GM18873 (cell line): ENCODE measurements at regions not wholly inside any gene's neighbourhood (a gene's known extent, or its start where the extent isn't known, plus 50 kb on each side); places are given as distances from the start of the nearest gene placed in this dataset.

ENCODE experiments used
- ATAC-seq: cut with Tn5 transposase; IDR thresholded peaks from one replicate; pipeline ENCODE4 v1.9.1; 2021; ENCODE audit warnings: mild to moderate bottlenecking, moderate library complexity, moderate number of reproducible peaks; ENCODE audit not compliant: unreplicated experiment, low FRiP score

DNA sequence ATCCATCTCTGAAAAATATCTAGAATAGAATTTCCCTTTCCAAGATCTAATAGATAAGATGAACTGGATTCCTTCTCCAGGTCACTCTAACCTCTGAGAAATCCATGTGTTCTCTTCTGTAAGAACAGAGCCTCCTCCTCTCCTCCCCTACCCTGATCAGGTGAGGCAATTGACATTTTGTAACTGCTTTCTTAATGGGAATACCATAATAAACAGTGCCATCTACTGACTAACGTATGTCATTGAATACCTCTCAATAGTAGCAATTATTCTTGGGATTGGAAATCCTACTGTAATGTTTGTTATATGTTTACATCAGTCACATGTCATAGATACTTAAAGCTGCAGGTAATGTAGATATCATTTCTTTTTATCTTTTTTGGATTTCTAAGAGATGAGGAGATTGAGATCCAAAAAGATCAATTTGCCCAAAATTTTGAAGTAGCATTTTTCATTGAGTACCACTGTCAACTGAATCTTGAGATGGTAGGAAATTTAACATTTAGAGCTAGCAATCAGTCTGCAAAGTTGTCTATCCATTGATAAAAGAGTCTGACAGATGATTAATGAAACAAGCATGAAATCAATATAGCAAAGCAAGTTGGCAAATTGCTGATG is 365.8 kb upstream of the HSF2 start:
- ATAC-seq = peak; percentile 92

DNA sequence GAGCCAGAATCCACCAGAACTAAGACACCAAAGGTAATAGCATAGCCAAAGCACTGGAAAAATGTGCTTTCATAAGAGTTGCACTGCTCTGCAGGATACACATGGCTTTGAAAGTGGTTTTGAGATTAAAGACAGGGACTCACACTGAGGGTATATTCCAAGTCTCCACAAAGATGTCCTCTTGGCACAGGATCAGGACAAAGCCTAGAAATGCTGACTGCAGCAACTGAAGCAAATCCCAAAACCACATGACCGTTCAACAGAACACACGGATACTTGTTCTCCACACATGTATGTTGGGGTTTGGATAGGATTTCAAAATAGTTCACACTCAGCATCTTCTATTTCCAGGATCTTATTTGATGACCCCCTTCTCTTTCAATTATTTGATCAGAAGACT is 364.3 kb upstream of the HSF2 start:
- ATAC-seq = no peak

DNA sequence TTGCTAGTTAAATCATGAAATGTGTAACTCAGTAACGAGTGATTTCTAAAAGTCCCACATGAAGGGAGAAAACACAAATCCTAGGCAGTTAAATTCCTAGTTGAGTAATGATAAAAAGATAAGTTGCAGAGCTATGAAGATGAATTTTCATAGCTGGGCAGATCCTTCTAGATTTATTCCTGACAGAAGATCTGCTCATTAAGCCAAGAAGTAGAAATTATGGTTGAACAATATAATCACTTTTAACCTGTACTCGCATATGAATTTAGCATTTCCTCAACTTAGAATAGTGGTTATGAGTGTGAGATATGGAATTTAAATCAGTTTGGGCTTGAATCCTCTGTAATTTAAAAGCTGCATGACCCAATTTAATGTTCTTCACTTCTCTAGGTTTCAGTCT is 359.2 kb upstream of the HSF2 start:
- ATAC-seq = no peak

DNA sequence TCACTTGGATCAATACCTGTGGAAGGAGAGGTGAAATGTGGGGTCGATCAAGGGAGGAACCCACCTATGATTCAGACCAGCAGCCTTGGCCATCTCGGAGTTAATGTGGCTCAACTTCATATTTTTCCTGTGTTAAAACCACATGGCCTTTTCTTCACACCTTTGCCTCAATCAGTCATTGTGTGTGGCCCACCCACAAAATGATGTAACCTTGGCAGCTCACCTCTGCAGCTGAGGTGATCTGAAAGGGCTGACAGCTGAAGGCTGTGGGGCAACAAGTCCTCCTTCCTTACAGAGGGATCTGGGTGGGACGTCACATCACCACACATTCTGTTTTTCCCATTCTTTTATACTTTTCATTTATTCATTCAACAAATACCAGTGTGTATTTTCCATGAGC is 357.1 kb upstream of the HSF2 start:
- ATAC-seq = no peak

GRCh38 chr6:122042960-122043735 is 356.3 kb upstream of the HSF2 start:
- ATAC-seq = no peak

DNA sequence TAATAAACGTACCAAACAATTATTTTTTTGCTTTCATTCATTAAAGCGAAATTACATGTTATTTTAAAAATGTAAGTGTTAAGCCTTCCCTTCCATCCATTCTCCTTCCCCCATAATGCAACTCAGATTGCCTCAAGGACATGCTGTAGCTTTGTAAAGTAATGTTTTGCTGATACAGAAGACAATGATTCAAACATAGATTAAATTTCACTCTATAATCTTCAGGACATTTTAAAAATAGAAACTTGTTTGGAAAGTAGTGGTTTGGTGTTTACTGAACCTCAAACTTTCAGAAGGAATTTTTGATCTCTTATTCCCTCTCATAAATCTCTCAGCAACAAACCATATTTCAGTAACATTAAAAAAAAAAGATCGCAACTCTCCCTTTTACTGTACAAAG is 350.9 kb upstream of the HSF2 start:
- ATAC-seq = no peak

GRCh38 chr6:122049341-122049740 is 350.1 kb upstream of the HSF2 start:
- no peak for ATAC-seq

DNA sequence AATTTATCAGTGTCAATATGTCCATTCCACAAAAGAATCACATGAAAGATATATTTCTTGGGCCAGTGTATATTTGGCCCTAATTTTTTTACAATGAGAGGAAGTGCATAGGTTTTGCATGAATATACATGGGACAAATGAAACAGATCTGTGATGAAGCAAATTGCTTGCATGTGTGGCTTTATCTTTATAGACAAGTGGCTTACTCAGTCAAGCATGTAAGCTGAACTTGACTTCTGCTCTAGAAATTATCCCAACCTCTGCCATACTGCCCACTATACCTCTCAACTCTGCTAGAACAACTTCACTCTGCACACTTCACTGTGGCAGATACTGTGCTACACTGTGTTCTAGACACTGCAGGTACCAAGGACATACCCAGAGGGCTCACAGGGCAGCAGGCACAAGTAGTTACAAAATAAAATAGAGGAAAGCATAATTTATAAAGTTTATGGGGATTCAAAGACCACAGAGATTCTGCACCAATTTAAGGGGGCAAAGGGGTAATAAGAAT is 349.2 kb upstream of the HSF2 start:
- no peak for ATAC-seq

DNA sequence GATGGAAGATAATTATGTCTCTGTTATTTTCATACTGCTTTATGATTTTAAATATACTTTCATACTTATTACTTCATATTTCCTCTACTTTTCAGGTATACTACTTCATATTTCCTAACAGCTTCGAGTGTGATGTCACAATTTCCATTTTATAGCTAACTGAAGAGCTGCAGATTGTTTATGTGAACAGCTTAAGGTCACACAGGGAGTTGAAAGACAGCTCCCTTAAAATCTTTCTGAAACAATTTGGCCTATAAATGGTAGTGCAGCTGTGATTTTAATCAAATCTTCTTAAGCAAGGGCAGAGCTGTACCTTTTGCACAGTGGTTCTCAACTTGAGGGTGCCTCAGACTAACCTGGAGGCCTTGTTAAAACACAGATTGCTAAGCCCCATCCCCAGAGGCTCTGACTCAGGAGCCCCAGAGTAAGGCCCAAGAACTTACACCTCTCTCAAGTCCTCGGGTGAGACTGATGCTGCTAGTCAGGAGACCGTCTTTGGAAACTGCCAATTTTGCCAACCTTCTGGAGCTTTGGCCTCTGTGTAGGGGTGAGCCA is 347.0 kb upstream of the HSF2 start:
- no peak for ATAC-seq

- ATAC-seq = no peak
Observed at GRCh38 chr6:122059918-122060317, 339.5 kb upstream of the HSF2 start.

DNA sequence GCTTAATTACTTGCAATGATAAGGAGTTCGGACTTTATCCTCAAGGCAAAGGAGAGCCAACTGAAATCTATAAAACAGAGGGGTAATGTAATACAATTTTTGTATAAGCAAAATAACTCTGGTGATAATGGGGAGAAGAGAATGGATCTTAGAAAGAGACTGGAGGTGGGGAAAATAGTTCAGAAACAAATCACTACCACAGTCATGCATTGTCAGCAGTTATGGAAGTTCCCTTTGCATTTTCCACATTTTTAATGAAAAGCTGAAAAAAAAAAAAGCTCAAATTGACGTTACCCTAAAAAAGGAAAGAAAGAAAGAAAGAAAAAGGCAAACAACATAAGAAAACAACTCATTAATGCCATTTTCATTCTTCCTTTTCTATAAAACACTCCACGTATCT is 337.6 kb upstream of the HSF2 start:
- ATAC-seq = no peak

GRCh38 chr6:122063076-122063475 is 336.4 kb upstream of the HSF2 start:
- ATAC-seq = no peak

DNA sequence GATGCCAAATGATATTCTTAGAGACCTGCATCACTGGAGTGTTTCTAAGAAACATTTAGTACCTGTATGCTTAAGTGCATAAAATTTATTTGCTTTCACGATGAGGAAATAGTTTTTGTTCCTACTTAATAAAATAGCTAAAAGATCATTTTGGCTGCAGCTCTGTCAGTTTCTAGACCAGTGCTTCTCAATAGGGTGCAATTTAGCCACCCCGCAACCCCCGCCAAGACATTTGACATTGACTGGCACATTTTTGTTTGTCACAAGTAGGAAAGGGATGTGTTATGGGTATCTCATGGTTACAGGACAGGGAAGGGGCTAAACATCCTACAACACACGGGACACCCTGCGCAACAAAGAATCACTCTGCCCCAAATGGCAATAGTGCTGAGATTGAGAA is 335.7 kb upstream of the HSF2 start:
- no peak for ATAC-seq

- ATAC-seq = no peak
Observed at GRCh38 chr6:122066200-122066599, 333.3 kb upstream of the HSF2 start.

DNA sequence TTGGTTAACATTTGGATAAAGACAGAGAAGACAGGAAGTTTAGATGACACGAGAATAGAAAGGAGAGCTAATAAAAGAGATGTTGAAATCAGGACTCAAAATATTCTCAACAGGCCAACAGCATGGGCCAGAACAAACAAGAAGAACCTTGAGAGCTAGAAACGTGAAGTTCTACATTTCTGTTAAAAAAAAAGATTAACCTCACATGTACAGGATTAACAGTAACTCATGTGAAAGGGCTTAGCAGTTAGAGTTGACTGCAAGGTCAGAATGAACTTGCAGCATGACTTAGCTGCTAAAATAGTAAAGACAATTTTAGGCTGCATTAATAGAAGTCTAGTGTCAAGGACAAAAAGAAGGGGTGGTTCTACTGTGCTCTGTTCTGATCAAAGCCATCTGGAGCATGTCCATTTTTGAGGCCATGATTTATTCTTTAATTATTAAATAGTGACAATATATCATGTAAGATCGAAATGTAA is 331.1 kb upstream of the HSF2 start:
- no peak for ATAC-seq

DNA sequence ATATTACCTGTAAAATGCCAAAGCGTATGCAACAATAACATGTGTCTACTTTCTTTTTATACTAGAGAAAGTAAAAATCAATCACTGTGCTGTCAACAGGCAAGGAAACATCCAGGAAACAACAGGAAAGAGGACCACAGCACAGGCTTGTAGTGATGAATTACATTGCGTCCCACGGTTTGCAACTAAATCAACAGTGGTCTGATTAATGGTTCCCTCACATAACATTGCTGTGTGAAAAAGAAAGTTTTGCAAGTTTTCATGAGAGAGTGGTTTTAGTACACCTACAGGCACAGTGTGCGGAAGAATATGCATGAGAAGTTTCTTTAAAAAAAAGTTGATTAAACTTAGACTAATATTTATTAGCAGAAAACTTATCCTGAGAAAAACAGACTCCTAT is 329.5 kb upstream of the HSF2 start:
- no peak for ATAC-seq

- no peak for ATAC-seq
Observed at GRCh38 chr6:122072014-122072647, 327.3 kb upstream of the HSF2 start.

GRCh38 chr6:122075084-122075838 is 324.2 kb upstream of the HSF2 start:
- no peak for ATAC-seq

GRCh38 chr6:122075917-122076316 is 323.5 kb upstream of the HSF2 start:
- ATAC-seq = no peak

GRCh38 chr6:122077603-122078002 is 321.8 kb upstream of the HSF2 start:
- no peak for ATAC-seq
